ENCODE measurements at regions not wholly inside any gene's neighbourhood (a gene's known extent, or its start where the extent isn't known, plus 50 kb on each side); places are given as distances from the start of the nearest gene placed in this dataset.

DNA sequence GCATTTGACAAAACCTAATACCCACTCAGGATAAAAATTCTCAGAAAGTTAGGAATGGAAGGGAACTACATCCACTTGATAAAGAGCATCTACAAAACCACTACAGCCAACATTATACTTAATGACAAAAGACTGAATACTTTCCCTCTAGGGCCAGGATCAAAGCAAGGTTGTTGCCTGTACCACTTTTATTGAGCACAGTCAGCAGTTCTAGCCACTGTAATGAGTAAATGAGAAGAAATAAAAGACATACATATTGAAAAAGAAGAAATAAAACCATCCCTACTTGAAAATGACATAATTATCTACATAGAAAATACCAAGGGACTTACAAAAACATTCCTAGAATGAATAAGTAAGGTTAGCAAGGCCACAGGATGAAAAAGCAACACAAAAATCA is 194.8 kb upstream of the ZNF507 start:
- TF ChIP-seq, protein P1, sequence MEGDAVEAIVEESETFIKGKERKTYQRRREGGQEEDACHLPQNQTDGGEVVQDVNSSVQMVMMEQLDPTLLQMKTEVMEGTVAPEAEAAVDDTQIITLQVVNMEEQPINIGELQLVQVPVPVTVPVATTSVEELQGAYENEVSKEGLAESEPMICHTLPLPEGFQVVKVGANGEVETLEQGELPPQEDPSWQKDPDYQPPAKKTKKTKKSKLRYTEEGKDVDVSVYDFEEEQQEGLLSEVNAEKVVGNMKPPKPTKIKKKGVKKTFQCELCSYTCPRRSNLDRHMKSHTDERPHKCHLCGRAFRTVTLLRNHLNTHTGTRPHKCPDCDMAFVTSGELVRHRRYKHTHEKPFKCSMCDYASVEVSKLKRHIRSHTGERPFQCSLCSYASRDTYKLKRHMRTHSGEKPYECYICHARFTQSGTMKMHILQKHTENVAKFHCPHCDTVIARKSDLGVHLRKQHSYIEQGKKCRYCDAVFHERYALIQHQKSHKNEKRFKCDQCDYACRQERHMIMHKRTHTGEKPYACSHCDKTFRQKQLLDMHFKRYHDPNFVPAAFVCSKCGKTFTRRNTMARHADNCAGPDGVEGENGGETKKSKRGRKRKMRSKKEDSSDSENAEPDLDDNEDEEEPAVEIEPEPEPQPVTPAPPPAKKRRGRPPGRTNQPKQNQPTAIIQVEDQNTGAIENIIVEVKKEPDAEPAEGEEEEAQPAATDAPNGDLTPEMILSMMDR (IDR thresholded peaks at IDR 0.05; ENCODE audit: insufficient read depth, low read length) = no peak
- no peak for TF ChIP-seq POLR2AphosphoS5 (IDR thresholded peaks at IDR 0.05; ENCODE audit: low read depth)

Measured in HL-60 (cell line).